HG03378 (cell line): ENCODE measurements at regions not wholly inside any gene's neighbourhood (a gene's known extent, or its start where the extent isn't known, plus 50 kb on each side); places are given as distances from the start of the nearest gene placed in this dataset.
A peak's percentile ranks its signal among the peaks of the same experiment; 100 is the strongest.

Experiments
- ATAC-seq: cut with Tn5 transposase; IDR thresholded peaks from one replicate; pipeline ENCODE4 v1.9.1; 2021; ENCODE audit warnings: mild to moderate bottlenecking, moderate library complexity; ENCODE audit not compliant: unreplicated experiment

DNA sequence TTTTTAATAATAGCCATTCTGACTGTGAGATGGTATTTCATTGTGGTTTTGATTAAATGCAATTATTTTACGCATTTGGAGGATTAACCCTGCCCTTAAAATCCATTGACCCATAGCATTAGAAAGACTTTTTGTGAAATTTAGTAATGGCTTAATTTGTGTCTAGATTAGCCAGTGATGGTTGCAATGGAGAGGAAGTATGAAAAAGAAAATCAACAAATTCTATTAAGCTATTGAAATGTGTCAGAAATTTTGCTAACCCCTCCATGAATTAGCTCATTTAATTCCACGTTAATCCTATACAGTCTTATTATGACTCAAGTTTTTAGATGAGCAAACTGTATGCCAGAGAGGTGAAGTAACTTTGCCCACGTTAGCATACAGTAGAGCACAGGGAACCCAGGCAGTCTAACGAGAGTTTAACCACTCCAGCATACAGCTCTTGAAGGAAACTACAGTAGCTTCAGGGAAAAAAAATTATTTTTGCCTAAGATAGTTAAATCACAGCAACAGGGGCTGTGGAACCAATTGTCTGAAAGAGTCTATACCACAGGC is 158.2 kb upstream of the PPP2R2B start:
- ATAC-seq, result no peak

DNA sequence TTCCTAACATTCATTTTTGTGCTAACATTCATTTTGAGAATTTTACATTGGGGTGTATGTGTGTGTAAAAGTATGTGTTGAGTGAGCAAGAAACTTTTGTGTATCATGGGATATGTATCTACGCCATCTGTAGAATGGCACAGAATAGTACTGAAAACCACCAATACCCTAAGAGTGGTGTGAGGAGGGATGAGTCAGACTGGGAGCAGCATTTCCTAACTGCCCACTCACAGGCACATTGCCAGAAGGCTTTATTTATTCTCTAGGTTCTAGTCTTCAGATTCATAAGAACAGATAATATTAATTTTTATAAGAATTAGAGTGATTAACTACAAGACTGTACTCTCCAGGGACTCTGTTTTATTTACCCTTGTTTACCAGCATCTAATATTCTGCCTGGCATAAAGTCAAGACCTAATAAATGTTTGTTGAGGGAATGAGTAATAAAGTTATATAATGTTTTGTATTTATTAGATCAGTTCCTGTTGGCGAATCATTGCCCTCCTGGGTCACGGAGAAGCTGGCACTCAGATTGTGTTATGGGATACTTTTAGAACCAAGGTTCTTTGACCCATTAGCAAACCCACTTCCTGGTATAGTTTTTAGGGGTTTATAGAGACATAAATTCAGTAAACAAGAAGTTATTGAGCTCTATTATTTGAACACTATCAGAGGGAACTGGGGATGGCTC is 159.1 kb upstream of the PPP2R2B start:
- peak; percentile 60 for ATAC-seq

DNA sequence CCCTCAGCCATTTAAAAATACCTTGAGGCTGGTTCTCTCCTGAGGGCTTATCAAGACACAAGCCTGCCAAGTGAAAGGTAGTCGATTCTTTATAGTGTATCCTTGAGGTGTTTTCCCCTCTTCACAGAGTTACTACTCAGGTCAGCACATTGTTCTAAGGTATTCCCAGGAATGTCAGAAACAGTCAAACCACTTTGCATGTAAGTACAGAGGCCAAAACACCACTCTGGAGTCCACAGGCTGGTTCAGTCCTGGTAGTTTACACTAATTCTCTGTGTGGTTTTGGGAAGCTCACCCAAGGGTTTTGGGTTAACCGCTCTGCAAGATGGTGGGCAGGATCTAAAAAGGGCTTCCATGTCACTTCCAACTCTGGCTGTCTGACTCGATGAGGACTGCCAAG is 162.3 kb upstream of the PPP2R2B start:
- no peak for ATAC-seq

DNA sequence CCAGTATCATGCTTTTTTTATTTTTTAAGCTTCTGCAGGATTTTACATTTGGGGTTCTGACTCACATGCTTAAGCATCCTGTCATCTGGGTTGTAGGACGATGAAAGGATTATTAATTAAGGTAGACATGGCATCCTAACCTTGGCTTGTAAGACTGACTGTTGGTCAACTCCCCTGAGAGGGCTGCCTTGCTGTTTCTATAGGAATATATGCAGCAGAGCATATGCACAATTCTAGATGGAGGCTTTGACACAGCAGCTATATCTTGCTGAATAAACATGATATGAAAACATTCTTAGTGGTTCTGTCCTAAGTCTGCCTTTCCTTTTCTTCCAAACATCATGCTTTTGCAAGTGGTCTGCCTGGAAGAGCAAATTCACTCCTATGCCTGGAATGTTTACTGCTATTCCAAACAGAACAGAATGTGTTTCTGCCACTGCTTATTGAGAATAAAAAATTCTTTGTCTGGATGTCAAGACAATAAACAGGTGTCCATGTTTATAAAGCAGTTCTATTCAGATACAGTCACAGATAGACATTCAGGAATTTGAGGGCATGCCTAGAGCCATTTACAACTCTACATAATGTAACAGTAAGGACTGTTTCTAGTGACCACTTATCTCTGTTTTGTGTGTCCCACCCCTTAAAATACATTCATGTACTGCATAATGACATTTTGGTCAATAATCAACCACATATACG is 166.2 kb upstream of the PPP2R2B start:
- ATAC-seq, result no peak

DNA sequence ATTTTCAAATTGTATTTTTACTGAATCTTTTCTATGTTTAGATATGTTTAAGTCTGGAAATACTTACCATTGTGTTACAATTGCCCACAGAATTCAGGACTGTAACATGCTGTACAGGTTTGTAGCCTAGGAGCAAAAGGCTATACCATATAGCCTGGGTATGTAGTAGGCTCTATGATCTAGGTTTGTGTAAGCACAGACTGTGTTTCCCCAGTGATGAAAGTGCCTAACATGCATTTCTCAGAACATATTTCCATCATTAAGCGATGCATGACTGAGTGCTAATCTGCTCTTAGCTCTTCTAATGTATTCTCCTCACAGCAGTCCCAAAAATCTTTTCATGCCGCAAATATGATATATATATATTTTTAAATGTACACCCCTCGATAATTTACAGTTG is 166.7 kb upstream of the PPP2R2B start:
- ATAC-seq, result no peak

DNA sequence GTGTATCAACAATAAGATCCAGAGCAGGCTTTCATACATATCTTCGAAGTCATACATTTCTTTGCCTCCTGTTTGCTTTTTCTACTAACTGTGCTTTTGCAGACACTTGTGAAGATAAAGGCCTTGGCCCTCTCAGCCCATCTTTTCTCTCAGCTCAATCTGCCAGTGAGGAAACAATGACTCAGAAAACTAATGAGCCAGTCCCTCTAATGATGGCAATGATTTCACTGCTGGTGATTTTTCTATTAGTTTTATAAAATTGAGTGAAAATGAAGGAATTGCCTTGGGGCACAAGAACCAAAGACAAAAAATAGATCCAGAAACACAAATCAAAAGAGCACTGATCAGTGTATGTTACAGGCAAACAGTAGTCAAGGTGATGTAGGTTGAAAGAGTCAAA is 167.7 kb upstream of the PPP2R2B start:
- no peak for ATAC-seq

DNA sequence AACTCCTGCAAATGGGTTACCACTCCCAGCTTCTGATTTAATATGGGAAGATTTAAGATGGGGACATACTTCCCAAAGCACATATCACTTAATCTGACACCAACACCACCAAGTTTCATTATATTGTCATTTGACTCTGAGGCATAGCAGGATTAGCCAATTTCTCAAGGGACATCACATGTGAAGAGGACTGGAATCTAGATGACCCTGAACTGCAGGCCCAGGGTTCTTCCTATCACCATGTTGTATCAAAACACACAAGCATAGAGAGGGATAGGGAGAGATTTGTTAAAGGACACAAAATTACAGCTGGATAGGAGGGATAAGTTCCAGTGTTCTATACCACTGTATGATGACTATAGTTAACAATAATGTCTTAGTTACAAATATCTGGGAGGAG is 168.3 kb upstream of the PPP2R2B start:
- no peak for ATAC-seq

DNA sequence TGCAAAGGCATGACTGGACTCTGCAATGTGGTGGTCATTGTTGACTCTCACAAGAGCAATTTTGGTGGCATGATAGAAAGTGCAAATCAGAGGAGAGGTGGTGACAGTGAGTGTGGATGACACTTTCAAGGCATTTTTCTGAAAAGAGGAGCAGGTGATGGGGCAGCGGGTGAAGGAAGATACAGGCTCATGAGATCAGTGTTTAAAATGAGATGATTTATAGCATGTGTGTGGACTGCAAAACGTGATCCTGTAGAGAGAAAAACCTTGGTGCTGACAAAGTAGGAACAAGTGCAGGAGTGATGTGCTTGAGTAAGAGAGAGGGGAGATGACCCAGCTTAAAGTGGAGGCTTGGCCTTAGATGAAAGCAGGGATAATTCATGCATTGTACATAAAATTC is 171.2 kb upstream of the PPP2R2B start:
- no peak for ATAC-seq

DNA sequence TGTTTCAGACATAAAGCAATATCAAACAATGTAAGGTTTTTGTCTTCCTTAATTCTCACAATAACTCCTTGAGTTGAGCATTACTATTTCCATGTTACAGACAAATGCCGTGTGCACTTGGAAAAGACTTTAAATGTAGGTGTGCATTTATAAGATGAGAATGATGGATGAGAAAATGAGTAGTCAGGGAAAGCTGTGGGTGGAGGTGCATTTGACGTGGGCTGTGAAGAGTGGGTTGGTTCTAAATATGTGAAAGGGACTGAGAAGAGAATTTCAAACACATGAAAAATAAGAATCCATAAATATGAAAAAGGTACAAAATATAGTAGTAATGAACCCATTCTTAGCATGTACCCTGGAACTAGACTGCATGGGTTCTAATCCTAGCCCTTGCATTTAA is 171.6 kb upstream of the PPP2R2B start:
- no peak for ATAC-seq

DNA sequence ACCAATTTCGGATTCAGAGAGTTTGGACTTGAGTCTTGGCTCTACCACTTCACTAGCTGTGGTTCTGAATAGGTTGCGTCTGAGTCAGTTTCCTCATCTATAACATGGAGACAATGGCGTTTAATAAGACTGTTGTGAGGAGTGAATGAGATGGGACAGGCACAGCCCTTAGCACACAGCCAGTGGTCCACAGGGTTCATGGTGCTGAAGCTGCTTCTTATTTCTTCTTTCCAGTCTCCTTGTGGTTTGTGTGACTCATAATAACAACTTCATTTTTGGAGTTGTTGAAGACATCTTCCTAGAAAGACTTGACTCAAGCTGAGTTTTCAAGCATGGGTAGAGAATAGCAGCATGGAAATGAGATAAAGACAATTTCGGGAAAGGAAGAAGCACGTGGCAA is 172.6 kb upstream of the PPP2R2B start:
- no peak for ATAC-seq

DNA sequence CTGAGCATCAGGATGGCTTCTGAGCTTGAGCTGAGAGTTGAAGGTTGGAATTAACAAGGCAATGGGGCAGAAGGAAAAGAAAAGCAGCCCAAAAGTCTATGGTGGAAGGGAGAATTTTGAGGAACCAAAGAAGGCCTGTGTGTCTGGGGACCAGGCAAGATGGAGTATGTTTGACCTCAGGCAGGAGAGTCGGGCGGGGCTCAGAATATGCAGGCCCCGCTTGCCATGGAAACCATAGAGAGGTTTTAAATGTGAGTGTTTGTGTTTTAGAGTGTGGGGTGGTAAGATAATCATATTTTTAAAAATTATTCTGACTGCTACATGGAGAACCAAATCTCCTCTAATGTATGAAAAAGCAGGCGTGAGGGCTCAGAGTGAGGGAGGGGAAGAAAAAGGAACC is 174.0 kb upstream of the PPP2R2B start:
- ATAC-seq, result no peak

DNA sequence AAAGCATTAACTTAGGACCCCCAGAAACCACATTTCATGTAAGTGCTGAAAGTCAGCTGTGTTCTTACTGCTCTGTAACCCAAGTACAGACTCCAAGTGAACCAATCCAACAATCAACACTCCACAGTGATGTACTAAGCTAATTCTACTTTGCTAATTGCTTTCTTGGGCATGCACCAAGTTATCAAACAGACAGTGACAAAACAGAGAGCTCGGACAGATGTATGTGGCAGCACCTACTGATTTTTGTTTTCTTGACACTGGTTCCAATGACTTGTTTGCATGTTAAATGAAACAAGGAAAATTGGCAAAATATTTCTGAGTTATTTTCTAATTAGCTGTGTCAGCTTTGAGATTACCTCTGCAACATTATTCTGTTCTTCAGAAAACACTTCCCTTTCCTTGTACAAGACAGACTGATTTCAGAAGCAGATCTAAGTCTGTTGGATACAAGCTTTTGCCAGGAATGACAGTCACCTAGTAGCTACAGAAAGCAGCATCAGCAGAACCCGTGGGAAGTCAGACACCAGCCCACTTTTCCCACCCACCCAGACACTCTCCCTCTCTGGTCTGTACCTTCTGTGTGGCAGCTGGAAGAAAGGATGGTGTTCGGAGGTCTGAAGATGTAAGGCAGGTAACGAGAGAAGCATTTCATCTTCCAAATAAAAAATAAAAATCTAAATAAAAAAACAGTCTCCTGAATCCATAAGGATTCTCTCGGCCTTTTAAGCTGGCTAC is 176.7 kb upstream of the PPP2R2B start:
- ATAC-seq, result no peak

DNA sequence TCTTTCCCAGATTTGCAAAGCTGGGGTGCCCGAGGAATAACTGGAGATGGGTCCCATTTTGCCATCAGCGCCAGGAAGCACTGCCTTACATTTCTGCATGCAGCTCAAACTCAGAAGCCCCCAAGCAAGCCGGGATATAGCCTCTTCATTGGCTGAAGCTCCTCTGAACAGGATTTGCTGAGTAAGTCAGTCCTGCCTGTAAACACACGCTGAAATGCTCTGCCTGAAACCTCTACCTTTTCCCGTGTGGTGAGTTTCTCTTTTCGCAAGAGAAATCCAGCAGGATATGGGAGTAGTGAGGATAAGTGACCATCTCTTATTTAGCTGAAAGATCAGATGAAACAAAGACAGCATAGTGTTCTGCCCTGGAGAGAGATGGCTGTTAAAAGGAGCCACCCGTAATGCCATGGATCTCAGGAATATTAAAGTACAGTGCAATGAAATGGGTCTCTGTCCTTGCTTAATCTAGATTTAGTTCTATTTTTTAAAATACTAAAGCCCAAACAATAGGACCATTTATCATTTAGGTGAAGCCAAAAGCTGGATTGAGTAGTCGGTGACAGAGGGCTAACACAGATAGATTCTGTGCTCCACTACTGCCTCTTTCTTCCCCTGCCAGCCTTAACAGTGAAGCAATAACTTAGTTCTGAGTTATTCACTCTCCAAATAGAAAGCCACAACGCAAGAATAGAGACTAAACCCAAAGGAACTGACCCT is 177.5 kb upstream of the PPP2R2B start:
- ATAC-seq, result no peak

DNA sequence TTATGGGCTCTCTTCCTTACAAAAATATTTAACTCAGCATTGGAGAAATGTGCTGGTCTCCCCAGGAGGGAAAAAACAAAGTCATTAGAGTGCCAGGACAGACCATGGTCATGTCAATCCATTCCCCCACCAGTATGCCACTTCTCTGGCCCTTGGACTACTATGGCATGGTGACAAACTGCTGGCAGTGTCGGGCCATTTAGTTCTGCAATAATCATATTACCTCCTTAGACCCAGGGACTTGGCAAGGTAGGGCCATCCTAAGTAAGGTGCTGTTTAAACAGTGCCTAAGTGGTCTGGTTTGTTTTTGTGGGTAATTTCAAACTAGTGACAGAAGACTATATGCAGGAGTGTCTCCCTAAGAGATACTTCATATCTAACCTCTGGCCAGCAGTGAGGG is 177.8 kb upstream of the STK32A start:
- ATAC-seq, result no peak

DNA sequence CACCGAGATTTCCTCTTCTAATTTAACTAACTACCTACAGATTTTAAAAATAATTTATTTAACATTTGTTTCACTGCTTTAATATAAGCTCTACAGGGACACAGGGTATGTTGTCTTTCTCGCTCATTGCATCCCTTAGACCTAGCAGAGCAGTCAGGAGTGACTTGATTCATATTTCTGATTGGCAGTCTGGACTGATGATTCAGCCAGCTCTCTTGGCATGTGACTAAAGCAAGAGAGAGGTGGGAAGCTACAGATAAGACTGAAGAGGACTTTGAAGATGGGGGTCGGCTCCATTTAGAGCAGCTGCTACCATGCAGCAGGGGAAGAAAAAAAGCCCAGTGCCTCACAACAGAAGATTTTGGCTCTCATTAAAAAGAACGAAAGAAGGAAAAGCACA is 173.4 kb upstream of the STK32A start:
- ATAC-seq, result no peak

DNA sequence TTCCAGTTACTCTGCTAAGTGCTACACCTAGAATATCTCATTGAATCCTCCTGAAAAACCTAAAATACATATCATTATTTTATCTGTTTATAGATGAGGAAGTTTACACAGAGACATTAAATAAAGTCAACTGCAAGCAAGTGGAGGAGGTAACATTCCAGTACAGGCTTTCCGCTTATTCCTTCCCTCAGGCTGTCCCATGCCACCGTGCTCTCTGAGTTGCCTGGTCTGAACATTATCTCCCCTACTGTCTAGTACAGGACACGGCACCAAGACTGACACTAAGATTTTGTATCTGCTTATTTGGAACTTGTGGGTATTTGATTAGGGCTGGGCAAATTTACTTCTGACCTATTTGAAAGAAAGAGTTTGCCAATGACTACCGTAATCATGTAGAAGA is 172.4 kb upstream of the STK32A start:
- no peak for ATAC-seq

DNA sequence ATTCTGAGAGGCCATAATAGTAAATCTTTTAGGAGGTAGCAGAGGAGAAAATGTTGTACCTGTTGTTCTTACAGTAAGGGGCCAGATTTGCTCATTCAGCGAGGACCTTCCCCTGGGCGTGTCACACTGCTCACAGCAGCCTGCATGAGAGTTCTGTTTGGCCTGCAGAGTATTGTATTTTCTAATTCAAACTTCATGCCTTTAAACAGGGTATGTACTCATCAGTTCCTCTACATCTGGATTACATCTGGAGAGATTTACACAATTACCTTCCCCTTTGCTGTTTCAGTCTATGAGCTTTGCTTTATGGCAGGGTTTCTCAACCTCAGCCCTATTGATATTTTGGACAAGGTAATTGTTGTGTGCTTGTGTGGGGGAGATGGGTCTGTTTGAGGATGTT is 170.9 kb upstream of the STK32A start:
- no peak for ATAC-seq

DNA sequence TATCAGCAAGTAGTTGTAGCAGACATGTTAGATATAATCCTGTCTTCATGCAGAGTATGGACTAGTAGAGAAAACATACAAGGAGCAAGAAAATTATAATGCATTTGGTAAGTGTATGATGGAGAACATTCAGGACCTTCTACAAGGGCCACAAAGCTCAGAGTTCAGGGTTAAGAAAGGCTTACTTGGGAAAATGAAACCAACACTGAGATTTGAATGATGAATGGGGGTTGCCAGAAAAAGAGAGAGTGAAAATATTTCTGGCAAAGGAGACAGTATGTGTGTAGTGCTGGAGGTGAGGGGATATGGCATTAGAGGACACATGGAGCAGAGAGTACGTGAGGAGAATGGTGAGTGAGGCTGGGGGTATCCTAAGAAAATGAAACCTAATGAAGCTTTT is 169.8 kb upstream of the STK32A start:
- peak; percentile 75 for ATAC-seq

DNA sequence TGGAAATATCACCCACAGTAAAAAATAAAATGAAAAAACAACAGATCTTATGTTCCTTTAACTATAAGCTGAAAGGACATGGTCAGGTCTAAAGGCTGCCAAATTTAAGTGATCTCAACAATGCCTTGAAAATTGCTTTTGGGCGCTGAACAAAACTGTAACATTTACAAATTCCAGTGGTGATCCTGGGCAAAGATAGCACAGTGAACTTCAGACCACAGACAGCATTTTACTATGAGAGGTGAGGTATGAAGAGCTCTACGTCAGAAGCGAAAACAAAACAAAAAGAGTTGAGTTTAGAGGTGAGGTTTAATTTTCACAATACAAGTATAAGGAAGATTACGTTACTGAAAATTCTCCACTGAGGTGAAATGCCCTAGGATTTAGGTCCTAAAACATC is 165.8 kb upstream of the STK32A start:
- no peak for ATAC-seq

DNA sequence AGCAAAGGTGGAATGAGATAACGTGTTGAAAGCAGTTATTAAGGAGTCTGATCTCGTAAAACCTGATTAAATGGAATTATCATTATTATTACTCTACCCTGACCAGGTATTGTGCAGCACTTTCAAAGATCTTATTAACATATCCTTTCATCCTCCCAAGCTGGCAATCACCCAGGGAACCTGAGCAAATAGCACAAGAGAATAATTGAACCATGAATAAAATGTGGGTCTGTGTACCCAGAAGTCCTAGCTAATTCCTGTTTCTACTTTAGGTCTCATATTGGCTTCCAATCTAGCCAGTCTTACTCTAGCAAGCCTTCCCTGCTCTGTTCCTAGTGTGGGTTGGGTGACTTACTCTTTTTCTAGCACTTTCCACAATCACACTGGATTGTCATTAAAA is 162.2 kb upstream of the STK32A start:
- no peak for ATAC-seq

DNA sequence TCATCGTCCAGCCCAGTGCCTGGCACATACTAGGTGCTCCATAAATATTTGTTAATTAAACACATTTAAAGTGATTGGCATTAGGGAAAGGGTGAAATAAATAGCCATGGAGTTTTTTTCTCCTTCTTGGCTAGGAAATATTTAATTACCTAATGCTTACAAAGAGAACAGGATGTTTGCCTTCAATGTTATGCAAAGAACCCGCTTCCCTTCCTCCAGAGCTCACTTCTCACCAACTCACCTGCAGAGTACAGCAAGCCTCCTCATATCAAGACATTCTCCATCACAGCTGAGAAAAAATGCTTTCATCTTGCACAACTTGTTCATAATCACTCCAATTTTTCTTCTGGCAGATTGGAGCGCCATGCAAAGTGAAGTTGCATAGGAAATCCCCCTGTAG is 161.7 kb upstream of the STK32A start:
- no peak for ATAC-seq
